NB4 (cell line): ENCODE measurements at regions not wholly inside any gene's neighbourhood (a gene's known extent, or its start where the extent isn't known, plus 50 kb on each side); places are given as distances from the start of the nearest gene placed in this dataset.

Experiments
- DNase-seq: peaks from one replicate; pipeline ENCODE4 v3.0.0; 2010; ENCODE audit warnings: low read depth
- H3K4me3 ChIP-seq: one replicate; pipeline ENCODE4 v1.5.1; 2011; ENCODE audit warnings: mild to moderate bottlenecking, low read depth, low read length, moderate library complexity
- CTCF ChIP-seq: IDR thresholded peaks from one replicate; pipeline ENCODE4 v1.5.1; 2012; ENCODE audit warnings: low read depth, low read length
- MAX ChIP-seq: IDR thresholded peaks from 2 replicates; pipeline ENCODE4 v1.6.1; 2011; ENCODE audit warnings: low read depth, low read length
- MYC ChIP-seq: IDR thresholded peaks from 2 replicates; pipeline ENCODE4 v1.6.1; 2011; ENCODE audit warnings: low read depth, low read length
- POLR2A ChIP-seq: IDR thresholded peaks from 2 replicates; pipeline ENCODE4 v1.6.1; 2011; ENCODE audit warnings: mild to moderate bottlenecking; ENCODE audit not compliant: insufficient read length; ENCODE audit errors: extremely low read depth

- DNase-seq = no peak
- no peak for TF ChIP-seq CTCF
- TF ChIP-seq MAX = no peak
- no peak for TF ChIP-seq POLR2A
- no peak for TF ChIP-seq MYC
- no peak overlapping the region for H3K4me3 ChIP-seq
Measured at GRCh38 chr11:23227078-23227445, 366.8 kb upstream of the CCDC179 start.

GRCh38 chr11:23232652-23233051 is 372.4 kb upstream of the CCDC179 start:
- H3K4me3 ChIP-seq = no peak overlapping the region
- DNase-seq = no peak
- TF ChIP-seq CTCF (no peak), MAX (no peak), POLR2A (no peak), MYC (no peak)

GRCh38 chr11:23233075-23233474 is 372.8 kb upstream of the CCDC179 start:
- TF ChIP-seq POLR2A (no peak), CTCF (no peak), MYC (no peak), MAX (no peak)
- no peak overlapping the region for H3K4me3 ChIP-seq
- no peak for DNase-seq

- TF ChIP-seq MYC = no peak
- no peak for TF ChIP-seq POLR2A
- no peak for TF ChIP-seq CTCF
- no peak for TF ChIP-seq MAX
Measured at GRCh38 chr11:23236826-23237555, 376.7 kb upstream of the CCDC179 start.

GRCh38 chr11:23252426-23252825 is 392.2 kb upstream of the CCDC179 start:
- DNase-seq = no peak
- H3K4me3 ChIP-seq = no peak overlapping the region
- TF ChIP-seq MAX (no peak), POLR2A (no peak), CTCF (no peak), MYC (no peak)

More at GRCh38 chr11:23236826-23237555, 376.7 kb upstream of the CCDC179 start:
- DNase-seq = no peak
- H3K4me3 ChIP-seq = no peak overlapping the region
